ENCODE measurements at regions not wholly inside any gene's neighbourhood (a gene's known extent, or its start where the extent isn't known, plus 50 kb on each side); places are given as distances from the start of the nearest gene placed in this dataset.

DNA sequence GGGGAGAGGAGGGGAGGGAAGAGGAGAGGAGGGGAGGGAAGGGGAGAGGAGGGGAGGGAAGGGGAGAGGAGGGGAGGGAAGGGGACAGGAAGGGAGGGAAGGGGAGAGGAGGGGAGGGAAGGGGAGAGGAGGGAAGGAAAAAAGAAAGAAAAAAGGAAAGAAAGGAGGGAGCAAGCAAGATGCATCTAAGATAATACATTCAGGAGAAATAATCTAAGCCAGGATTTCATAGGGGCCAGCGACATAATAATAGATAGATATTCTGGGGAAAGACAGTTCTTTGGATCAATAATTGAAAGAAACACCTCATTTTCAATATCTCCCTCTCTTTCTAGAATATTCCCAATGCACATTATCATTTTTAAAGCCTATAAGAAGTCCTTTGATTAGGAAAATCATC, 328.9 kb upstream of the ID2 start:
- TF ChIP-seq POLR2A (IDR thresholded peaks at IDR 0.05): no peak
- TF ChIP-seq, protein P1, sequence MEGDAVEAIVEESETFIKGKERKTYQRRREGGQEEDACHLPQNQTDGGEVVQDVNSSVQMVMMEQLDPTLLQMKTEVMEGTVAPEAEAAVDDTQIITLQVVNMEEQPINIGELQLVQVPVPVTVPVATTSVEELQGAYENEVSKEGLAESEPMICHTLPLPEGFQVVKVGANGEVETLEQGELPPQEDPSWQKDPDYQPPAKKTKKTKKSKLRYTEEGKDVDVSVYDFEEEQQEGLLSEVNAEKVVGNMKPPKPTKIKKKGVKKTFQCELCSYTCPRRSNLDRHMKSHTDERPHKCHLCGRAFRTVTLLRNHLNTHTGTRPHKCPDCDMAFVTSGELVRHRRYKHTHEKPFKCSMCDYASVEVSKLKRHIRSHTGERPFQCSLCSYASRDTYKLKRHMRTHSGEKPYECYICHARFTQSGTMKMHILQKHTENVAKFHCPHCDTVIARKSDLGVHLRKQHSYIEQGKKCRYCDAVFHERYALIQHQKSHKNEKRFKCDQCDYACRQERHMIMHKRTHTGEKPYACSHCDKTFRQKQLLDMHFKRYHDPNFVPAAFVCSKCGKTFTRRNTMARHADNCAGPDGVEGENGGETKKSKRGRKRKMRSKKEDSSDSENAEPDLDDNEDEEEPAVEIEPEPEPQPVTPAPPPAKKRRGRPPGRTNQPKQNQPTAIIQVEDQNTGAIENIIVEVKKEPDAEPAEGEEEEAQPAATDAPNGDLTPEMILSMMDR (IDR thresholded peaks at IDR 0.05): no peak
- TF ChIP-seq POLR2AphosphoS5 (IDR thresholded peaks at IDR 0.05): no peak
